ENCODE measurements at regions not wholly inside any gene's neighbourhood (a gene's known extent, or its start where the extent isn't known, plus 50 kb on each side); places are given as distances from the start of the nearest gene placed in this dataset.
"Not testable (repeated sequence)": the region's sequence is repeated elsewhere in the genome, so short reads cannot be mapped to it uniquely, and the experiment has no call there.

GRCh38 chr9:108803428-108804065, 52.2 kb downstream of the ACTL7B start:
- DNase-seq, result no peak

GRCh38 chr9:108802967-108803366, 52.8 kb downstream of the ACTL7B start:
- no peak for DNase-seq

GRCh38 chr9:108801949-108802348, 53.8 kb downstream of the ACTL7B start:
- DNase-seq, result no peak

GRCh38 chr9:108800632-108801099, 55.1 kb downstream of the ACTL7B start:
- no peak for DNase-seq

GRCh38 chr9:108793573-108793972, 62.2 kb downstream of the ACTL7B start:
- no peak for DNase-seq

GRCh38 chr9:108789742-108790141, 66.0 kb downstream of the ACTL7B start:
- DNase-seq, result no peak

GRCh38 chr9:108787690-108788048, 68.1 kb downstream of the ACTL7B start:
- DNase-seq, result no peak

GRCh38 chr9:108786901-108787689, 68.7 kb downstream of the ACTL7B start:
- DNase-seq, result no peak

- DNase-seq, result no peak
These were observed 69.5 kb downstream of the ACTL7B start for GRCh38 chr9:108786322-108786721.

GRCh38 chr9:108784998-108785397, 70.8 kb downstream of the ACTL7B start:
- DNase-seq, result peak; percentile 66 to 85

GRCh38 chr9:108783731-108784495, 71.9 kb downstream of the ACTL7B start:
- peak; percentile 68 to 79 for DNase-seq

GRCh38 chr9:108783326-108783725, 72.5 kb downstream of the ACTL7B start:
- DNase-seq, result peak; percentile 36 to 50

GRCh38 chr9:108780942-108781734, 74.6 kb downstream of the ACTL7B start:
- no peak for DNase-seq

GRCh38 chr9:108779551-108780325, 76.0 kb downstream of the ACTL7B start:
- DNase-seq, result no peak

GRCh38 chr9:108776920-108777639, 78.7 kb downstream of the ACTL7B start:
- DNase-seq, result peak; percentile 23 to 41

GRCh38 chr9:108775901-108776306, 79.9 kb downstream of the ACTL7B start:
- no peak for DNase-seq

GRCh38 chr9:108774088-108774487, 81.7 kb downstream of the ACTL7B start:
- DNase-seq, result not testable (repeated sequence)

- no peak for DNase-seq
These were observed 83.4 kb downstream of the ACTL7B start for GRCh38 chr9:108772301-108772894.

- DNase-seq, result no peak
These were observed 87.0 kb downstream of the ACTL7B start for GRCh38 chr9:108768744-108769143.

GRCh38 chr9:108766626-108767161, 89.1 kb downstream of the ACTL7B start:
- peak; percentile 11 to 27 for DNase-seq

- DNase-seq, result no peak
These were observed 90.5 kb downstream of the ACTL7B start for GRCh38 chr9:108765265-108765664.

All from Kasumi-1 (cell line).